ENCODE measurements at regions not wholly inside any gene's neighbourhood (a gene's known extent, or its start where the extent isn't known, plus 50 kb on each side); places are given as distances from the start of the nearest gene placed in this dataset.
"Not testable (repeated sequence)": the region's sequence is repeated elsewhere in the genome, so short reads cannot be mapped to it uniquely, and the experiment has no call there.

GRCh38 chr2:111383311-111383710, 262.6 kb downstream of the BCL2L11 start:
- H3K4me1 Mint-ChIP-seq; DNase-seq (ENCODE audit: low spot score in 2 of 2); H3K4me3 Mint-ChIP-seq; ATAC-seq (ENCODE audit: low read depth); H3K36me3 Mint-ChIP-seq; H3K27me3 Mint-ChIP-seq; H3K9me3 Mint-ChIP-seq; H3K27ac Mint-ChIP-seq: not testable (repeated sequence)

- not testable (repeated sequence) for H3K27ac Mint-ChIP-seq, H3K27me3 Mint-ChIP-seq
Observed at GRCh38 chr2:111385226-111385957, 264.7 kb downstream of the BCL2L11 start.

GRCh38 chr2:111390605-111391004, 269.9 kb downstream of the BCL2L11 start:
- not testable (repeated sequence) for H3K4me3 Mint-ChIP-seq; DNase-seq (ENCODE audit: low spot score in 2 of 2)

More at GRCh38 chr2:111385226-111385957, 264.7 kb downstream of the BCL2L11 start:
- not testable (repeated sequence) for ATAC-seq (ENCODE audit: low read depth); H3K4me3 Mint-ChIP-seq; H3K9me3 Mint-ChIP-seq; H3K36me3 Mint-ChIP-seq; H3K4me1 Mint-ChIP-seq; DNase-seq (ENCODE audit: low spot score in 2 of 2)

GRCh38 chr2:111395350-111396128, 274.8 kb downstream of the BCL2L11 start:
- DNase-seq (ENCODE audit: low spot score in 2 of 2); H3K4me1 Mint-ChIP-seq; H3K36me3 Mint-ChIP-seq; H3K9me3 Mint-ChIP-seq; H3K4me3 Mint-ChIP-seq; H3K27me3 Mint-ChIP-seq: not testable (repeated sequence)
- H3K27ac Mint-ChIP-seq = peak overlapping the region; percentile 12
- ATAC-seq (ENCODE audit: low read depth) = peak; percentile 54

More at GRCh38 chr2:111390605-111391004, 269.9 kb downstream of the BCL2L11 start:
- not testable (repeated sequence) for H3K9me3 Mint-ChIP-seq; H3K27ac Mint-ChIP-seq; ATAC-seq (ENCODE audit: low read depth); H3K27me3 Mint-ChIP-seq; H3K36me3 Mint-ChIP-seq; H3K4me1 Mint-ChIP-seq

- not testable (repeated sequence) for ATAC-seq (ENCODE audit: low read depth); H3K4me3 Mint-ChIP-seq; H3K36me3 Mint-ChIP-seq; H3K4me1 Mint-ChIP-seq; H3K9me3 Mint-ChIP-seq; DNase-seq (ENCODE audit: low spot score in 2 of 2); H3K27ac Mint-ChIP-seq; H3K27me3 Mint-ChIP-seq
Observed at GRCh38 chr2:111400598-111401253, 280.0 kb downstream of the BCL2L11 start.

- not testable (repeated sequence) for H3K27ac Mint-ChIP-seq; H3K4me1 Mint-ChIP-seq; DNase-seq (ENCODE audit: low spot score in 2 of 2); H3K9me3 Mint-ChIP-seq; H3K36me3 Mint-ChIP-seq; H3K4me3 Mint-ChIP-seq; H3K27me3 Mint-ChIP-seq
- peak; percentile 76 for ATAC-seq (ENCODE audit: low read depth)
Observed at GRCh38 chr2:111401270-111402140, 280.8 kb downstream of the BCL2L11 start.

GRCh38 chr2:111402450-111402849, 281.7 kb downstream of the BCL2L11 start:
- not testable (repeated sequence) for H3K4me3 Mint-ChIP-seq; DNase-seq (ENCODE audit: low spot score in 2 of 2); H3K27me3 Mint-ChIP-seq; ATAC-seq (ENCODE audit: low read depth); H3K36me3 Mint-ChIP-seq; H3K9me3 Mint-ChIP-seq; H3K4me1 Mint-ChIP-seq; H3K27ac Mint-ChIP-seq

- H3K36me3 Mint-ChIP-seq; H3K4me1 Mint-ChIP-seq; H3K9me3 Mint-ChIP-seq; H3K27me3 Mint-ChIP-seq; H3K4me3 Mint-ChIP-seq; DNase-seq (ENCODE audit: low spot score in 2 of 2); H3K27ac Mint-ChIP-seq; ATAC-seq (ENCODE audit: low read depth): not testable (repeated sequence)
Observed at GRCh38 chr2:111403287-111403686, 282.6 kb downstream of the BCL2L11 start.

- H3K27ac Mint-ChIP-seq = not testable (repeated sequence)
Observed at GRCh38 chr2:111406616-111407015, 285.9 kb downstream of the BCL2L11 start.

GRCh38 chr2:111407632-111408194, 287.0 kb downstream of the BCL2L11 start:
- H3K27me3 Mint-ChIP-seq; H3K9me3 Mint-ChIP-seq; H3K36me3 Mint-ChIP-seq; H3K27ac Mint-ChIP-seq; H3K4me3 Mint-ChIP-seq; H3K4me1 Mint-ChIP-seq; DNase-seq (ENCODE audit: low spot score in 2 of 2); ATAC-seq (ENCODE audit: low read depth): not testable (repeated sequence)

More at GRCh38 chr2:111406616-111407015, 285.9 kb downstream of the BCL2L11 start:
- not testable (repeated sequence) for H3K4me1 Mint-ChIP-seq; H3K4me3 Mint-ChIP-seq; H3K9me3 Mint-ChIP-seq; H3K36me3 Mint-ChIP-seq; DNase-seq (ENCODE audit: low spot score in 2 of 2); ATAC-seq (ENCODE audit: low read depth); H3K27me3 Mint-ChIP-seq

- not testable (repeated sequence) for H3K9me3 Mint-ChIP-seq; H3K36me3 Mint-ChIP-seq; H3K27me3 Mint-ChIP-seq; DNase-seq (ENCODE audit: low spot score in 2 of 2); H3K4me1 Mint-ChIP-seq; H3K27ac Mint-ChIP-seq; ATAC-seq (ENCODE audit: low read depth); H3K4me3 Mint-ChIP-seq
Observed at GRCh38 chr2:111410868-111411406, 290.2 kb downstream of the BCL2L11 start.

- H3K27me3 Mint-ChIP-seq; H3K36me3 Mint-ChIP-seq; DNase-seq (ENCODE audit: low spot score in 2 of 2); H3K9me3 Mint-ChIP-seq; H3K4me3 Mint-ChIP-seq; ATAC-seq (ENCODE audit: low read depth); H3K4me1 Mint-ChIP-seq; H3K27ac Mint-ChIP-seq: not testable (repeated sequence)
Observed at GRCh38 chr2:111411867-111412681, 291.4 kb downstream of the BCL2L11 start.
